SU-DHL-6 (cell line): ENCODE measurements at regions not wholly inside any gene's neighbourhood (a gene's known extent, or its start where the extent isn't known, plus 50 kb on each side); places are given as distances from the start of the nearest gene placed in this dataset.

Experiments used
- H2AFZ ChIP-seq: fragments of 200-600 bp; sonication (generic); 2 replicates; pipeline ENCODE4 v1.6.1; 2014; ENCODE audit warnings: low read depth, mild to moderate bottlenecking, moderate library complexity, mixed read lengths, antibody characterized with exemption, low read length; ENCODE audit not compliant: severe bottlenecking
- H3F3A ChIP-seq: fragments of 200-600 bp; shearing (Covaris generic); 2 replicates; pipeline ENCODE4 v1.6.0; 2016; ENCODE audit warnings: antibody characterized with exemption, mild to moderate bottlenecking; ENCODE audit not compliant: insufficient read depth
- H3K27ac ChIP-seq: fragments of 200-600 bp; sonication (generic); 2 replicates; pipeline ENCODE4 v1.5.1; 2016; ENCODE audit warnings: low read depth, mild to moderate bottlenecking, low read length, moderate library complexity, mixed read lengths
- H3K27me3 ChIP-seq: fragments of 200-600 bp; sonication (generic), shearing (Covaris generic); 2 replicates; pipeline ENCODE4 v1.6.0; 2014; ENCODE audit warnings: mild to moderate bottlenecking, low read length
- H3K36me3 ChIP-seq: fragments of 200-600 bp; sonication (generic); 2 replicates; pipeline ENCODE4 v1.6.1; 2014; ENCODE audit warnings: mild to moderate bottlenecking, low read length, mixed read lengths
- H3K4me2 ChIP-seq: fragments of 300-600, 200-600 bp; shearing (Covaris generic), sonication (generic); 2 replicates; pipeline ENCODE4 v1.6.0; 2014; ENCODE audit warnings: low read length, low read depth, mild to moderate bottlenecking; ENCODE audit not compliant: poor library complexity, severe bottlenecking
- H3K4me3 ChIP-seq: fragments of 200-600 bp; sonication (generic); 2 replicates; pipeline ENCODE4 v1.5.1; 2014; ENCODE audit warnings: antibody characterized with exemption, low read length, mild to moderate bottlenecking, mixed read lengths; ENCODE audit not compliant: insufficient read depth, poor library complexity, severe bottlenecking
- H3K79me2 ChIP-seq: fragments of 200-600 bp; sonication (generic); 2 replicates; pipeline ENCODE4 v1.6.1; 2014; ENCODE audit warnings: mild to moderate bottlenecking, low read length, moderate library complexity; ENCODE audit not compliant: insufficient read depth
- H3K9ac ChIP-seq: fragments of 200-600 bp; sonication (generic); 2 replicates; pipeline ENCODE4 v1.7.0; 2014; ENCODE audit warnings: mild to moderate bottlenecking, low read length
- H3K9me2 ChIP-seq: fragments of 200-600 bp; sonication (generic); replicated peaks from 2 replicates; pipeline ENCODE4 v1.6.1; 2014; ENCODE audit warnings: low read length; ENCODE audit not compliant: insufficient read depth
- H3K9me3 ChIP-seq: fragments of 200-600 bp; sonication (generic); 2 replicates; pipeline ENCODE4 v1.6.1; 2014; ENCODE audit warnings: low read length, mixed read lengths; ENCODE audit not compliant: insufficient read depth
- H4K20me1 ChIP-seq: fragments of 200-600 bp; sonication (generic); 2 replicates; pipeline ENCODE4 v1.6.1; 2014; ENCODE audit warnings: low read depth, mild to moderate bottlenecking, antibody characterized with exemption, low read length, moderate library complexity, mixed read lengths
- CTCF ChIP-seq: fragments of 200-600 bp; sonication (generic); IDR thresholded peaks from one replicate; pipeline ENCODE4 v1.5.1; 2017; ENCODE audit warnings: antibody characterized with exemption, mild to moderate bottlenecking, low read length, moderate library complexity; ENCODE audit not compliant: insufficient read depth, poor library complexity, severe bottlenecking
- EZH2phosphoT487 ChIP-seq: fragments of 200-600 bp; sonication (generic), shearing (Covaris generic); conservative IDR thresholded peaks from 2 replicates; pipeline ENCODE4 v1.6.1; 2018; ENCODE audit warnings: mild to moderate bottlenecking, antibody characterized with exemption, low read length, moderate library complexity, mixed read lengths

GRCh38 chr6:1473598-1473997 lies 84.2 kb downstream of the FOXF2 start:
- Histone ChIP-seq H2AFZ (no peak overlapping the region), H3K79me2 (no peaks in the 10 kb centered on the region), H3K9me2 (no peaks in the 10 kb centered on the region), H3K36me3 (no peaks in the 10 kb centered on the region), H3K27me3 (no peaks in the 10 kb centered on the region), H3F3A (no peaks in the 10 kb centered on the region), H3K4me3 (no peak overlapping the region), H3K27ac (no peak overlapping the region), H3K9me3 (no peaks in the 10 kb centered on the region; the same call in 1 of the 2 replicates), H3K9ac (no peak overlapping the region), H4K20me1 (no peaks in the 10 kb centered on the region), H3K4me2 (no peak overlapping the region)
- TF ChIP-seq CTCF (no peak), EZH2phosphoT487 (no peak)

DNA sequence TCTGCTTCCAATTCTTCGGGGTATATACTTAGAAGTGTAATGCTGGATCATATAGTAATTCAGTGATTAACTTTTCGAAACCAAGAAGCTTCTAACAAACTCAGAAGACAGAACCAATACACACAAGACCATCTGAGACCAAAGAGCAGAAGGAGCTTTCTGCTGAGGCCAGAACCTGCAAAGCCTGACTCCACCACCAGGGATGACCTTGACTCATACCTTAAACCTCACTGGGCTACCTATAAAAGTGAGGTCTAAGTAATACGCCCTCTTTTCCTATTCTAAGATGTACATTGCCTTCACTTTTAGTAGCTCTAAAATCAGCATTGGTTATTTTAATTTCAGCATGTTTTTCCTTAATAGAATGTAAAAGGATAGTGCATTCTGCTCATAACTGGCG lies 84.8 kb downstream of the FOXF2 start:
- no peaks in the 10 kb centered on the region; the same call in 1 of the 2 replicates for H3K9me3 ChIP-seq
- no peaks in the 10 kb centered on the region for H4K20me1 ChIP-seq
- H3K4me2 ChIP-seq: no peak overlapping the region
- no peak overlapping the region for H3K9ac ChIP-seq
- TF ChIP-seq CTCF (peak; percentile 13), EZH2phosphoT487 (no peak)
- no peaks in the 10 kb centered on the region for H3K79me2 ChIP-seq
- no peaks in the 10 kb centered on the region for H3K9me2 ChIP-seq
- H3K36me3 ChIP-seq: no peaks in the 10 kb centered on the region
- no peaks in the 10 kb centered on the region for H3K27me3 ChIP-seq
- no peaks in the 10 kb centered on the region for H3F3A ChIP-seq
- H3K4me3 ChIP-seq: no peak overlapping the region
- no peak overlapping the region for H2AFZ ChIP-seq
- no peak overlapping the region for H3K27ac ChIP-seq

DNA sequence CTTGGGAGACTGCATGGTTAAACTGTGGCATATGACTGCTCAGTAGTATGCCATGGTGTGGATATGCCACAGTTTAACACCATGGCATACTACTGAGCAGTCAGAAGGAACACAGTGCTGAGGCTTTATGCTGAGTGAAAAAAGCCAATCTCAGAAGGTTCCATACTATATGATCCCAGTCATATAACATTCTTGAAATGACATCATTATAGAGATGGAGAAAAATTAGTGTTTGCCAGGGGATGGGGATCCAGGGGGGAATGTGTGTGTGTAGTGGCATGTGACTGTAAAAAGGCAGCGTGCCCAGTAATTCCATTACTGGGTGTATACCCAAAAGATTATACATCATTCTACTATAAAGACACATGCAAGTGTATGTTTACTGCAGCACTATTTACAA lies 85.8 kb downstream of the FOXF2 start:
- Histone ChIP-seq H3K4me2 (no peak overlapping the region), H3K27me3 (no peaks in the 10 kb centered on the region), H2AFZ (no peak overlapping the region), H3K79me2 (no peaks in the 10 kb centered on the region), H4K20me1 (no peaks in the 10 kb centered on the region), H3K4me3 (no peak overlapping the region), H3K9me2 (no peaks in the 10 kb centered on the region), H3K9ac (no peak overlapping the region), H3K36me3 (no peaks in the 10 kb centered on the region), H3F3A (no peaks in the 10 kb centered on the region), H3K27ac (no peak overlapping the region), H3K9me3 (no peaks in the 10 kb centered on the region; the same call in 1 of the 2 replicates)
- TF ChIP-seq EZH2phosphoT487 (no peak), CTCF (no peak)
